ENCODE measurements at regions not wholly inside any gene's neighbourhood (a gene's known extent, or its start where the extent isn't known, plus 50 kb on each side); places are given as distances from the start of the nearest gene placed in this dataset.

GRCh38 chr12:94851396-94852028 lies 152.0 kb downstream of the NDUFA12 start:
- no peak for TF ChIP-seq CTCF (IDR thresholded peaks at IDR 0.05)
- TF ChIP-seq POLR2AphosphoS5 (IDR thresholded peaks at IDR 0.05; ENCODE audit: insufficient read depth in 1 of 2, low read depth in 1 of 2) = no peak
